WTC11 (cell line): ENCODE measurements at regions not wholly inside any gene's neighbourhood (a gene's known extent, or its start where the extent isn't known, plus 50 kb on each side); places are given as distances from the start of the nearest gene placed in this dataset.

Experiments used
- ATAC-seq: fragments of 200-7000 bp; cut with Tn5 transposase; 2 replicates; pipeline ENCODE4 v1.10.0; 2021; ENCODE audit warnings: mild to moderate bottlenecking, moderate library complexity
- CTCF ChIA-PET: fragments of 300-600 bp; sonication (Branson Sonifier 250); formaldehyde crosslinking; loops from one replicate; lab custom pipeline; 2021; ENCODE audit warnings: antibody characterized with exemption; lab: Charles Lee
- POLR2A ChIA-PET: fragments of 350-600 bp; sonication (Branson Sonifier 250); formaldehyde crosslinking; loops from one replicate; lab custom pipeline; 2021; ENCODE audit warnings: antibody characterized with exemption; lab: Charles Lee
- DNase-seq: peaks from one replicate; pipeline ENCODE4 v3.0.0; 2021; ENCODE audit warnings: low spot score
- H3K27ac Mint-ChIP-seq: 2 replicates; pipeline ENCODE4 v1.8.0; 2021; ENCODE audit warnings: mixed read lengths
- H3K27me3 Mint-ChIP-seq: 2 replicates; pipeline ENCODE4 v1.8.0; 2021; ENCODE audit warnings: low read depth, mild to moderate bottlenecking, moderate library complexity, mixed read lengths
- H3K36me3 Mint-ChIP-seq: 2 replicates; pipeline ENCODE4 v1.8.0; 2021; ENCODE audit warnings: mixed read lengths
- H3K4me1 Mint-ChIP-seq: 2 replicates; pipeline ENCODE4 v1.8.0; 2022; ENCODE audit warnings: mixed read lengths
- H3K4me3 Mint-ChIP-seq: 2 replicates; pipeline ENCODE4 v1.8.0; 2021; ENCODE audit warnings: mild to moderate bottlenecking, moderate library complexity, mixed read lengths
- H3K9me3 Mint-ChIP-seq: 2 replicates; pipeline ENCODE4 v1.8.0; 2021; ENCODE audit warnings: mixed read lengths
- ATF1 ChIP-seq: sonication (generic); formaldehyde crosslinking; IDR thresholded peaks from 2 replicates; pipeline ENCODE4 v1.8.1; 2023; ENCODE audit warnings: mild to moderate bottlenecking, moderate library complexity, missing genetic modification reagents
- FOXJ3 ChIP-seq: sonication (generic); formaldehyde crosslinking; IDR thresholded peaks from 2 replicates; pipeline ENCODE4 v1.9.0; 2021; ENCODE audit warnings: missing genetic modification reagents, mild to moderate bottlenecking, borderline replicate concordance
- FOXK1 ChIP-seq: sonication (generic); formaldehyde crosslinking; IDR thresholded peaks from 2 replicates; pipeline ENCODE4 v1.8.0; 2022; ENCODE audit warnings: mild to moderate bottlenecking, moderate library complexity, missing genetic modification reagents
- FOXP1 ChIP-seq: sonication (generic); formaldehyde crosslinking; IDR thresholded peaks from 2 replicates; pipeline ENCODE4 v1.8.0; 2022; ENCODE audit warnings: missing genetic modification reagents, mild to moderate bottlenecking, moderate library complexity, borderline replicate concordance
- HMGA2 ChIP-seq: fragments of 250-450 bp; sonication (Bioruptor Pico); IDR thresholded peaks from 2 replicates; pipeline ENCODE4 v1.4.0; 2021; ENCODE audit warnings: mild to moderate bottlenecking, moderate library complexity
- IRF2 ChIP-seq: sonication (generic); formaldehyde crosslinking; IDR thresholded peaks from 2 replicates; pipeline ENCODE4 v1.8.0; 2022; ENCODE audit warnings: low read depth, missing genetic modification reagents, borderline replicate concordance
- JUN ChIP-seq: sonication (generic); formaldehyde crosslinking; IDR thresholded peaks from 2 replicates; pipeline ENCODE4 v1.8.0; 2023; ENCODE audit warnings: mild to moderate bottlenecking, missing genetic modification reagents
- MXD4 ChIP-seq: fragments of 250-450 bp; sonication (Bioruptor Pico); IDR thresholded peaks from 2 replicates; pipeline ENCODE4 v1.8.0; 2021; ENCODE audit warnings: mild to moderate bottlenecking, moderate library complexity, borderline replicate concordance
- MYBL2 ChIP-seq: sonication (generic); formaldehyde crosslinking; IDR thresholded peaks from 2 replicates; pipeline ENCODE4 v1.8.1; 2023; ENCODE audit warnings: mild to moderate bottlenecking, moderate library complexity, missing genetic modification reagents
- NFYB ChIP-seq: sonication (generic); formaldehyde crosslinking; conservative IDR thresholded peaks from 2 replicates; pipeline ENCODE4 v1.8.0; 2022; ENCODE audit warnings: low read depth, missing genetic modification reagents
- NR1H2 ChIP-seq: sonication (generic); formaldehyde crosslinking; IDR thresholded peaks from 2 replicates; pipeline ENCODE4 v1.9.0; 2021; ENCODE audit warnings: mild to moderate bottlenecking, moderate library complexity, missing genetic modification reagents
- SP1 ChIP-seq: sonication (generic); formaldehyde crosslinking; conservative IDR thresholded peaks from 2 replicates; pipeline ENCODE4 v1.8.1; 2022; ENCODE audit warnings: missing genetic modification reagents
- TCF7 ChIP-seq: sonication (generic); formaldehyde crosslinking; IDR thresholded peaks from 2 replicates; pipeline ENCODE4 v1.8.0; 2022; ENCODE audit warnings: mild to moderate bottlenecking, low read depth, missing genetic modification reagents, moderate library complexity
- TEAD1 ChIP-seq: sonication (generic); formaldehyde crosslinking; IDR thresholded peaks from 2 replicates; pipeline ENCODE4 v1.8.0; 2022; ENCODE audit warnings: mild to moderate bottlenecking, missing genetic modification reagents
- ZNF232 ChIP-seq: sonication (generic); formaldehyde crosslinking; IDR thresholded peaks from 2 replicates; pipeline ENCODE4 v1.8.0; 2022; ENCODE audit warnings: mild to moderate bottlenecking, missing genetic modification reagents
- ZNF396 ChIP-seq: fragments of 250-450 bp; sonication (Bioruptor Pico); IDR thresholded peaks from 2 replicates; pipeline ENCODE4 v1.8.0; 2021; ENCODE audit warnings: mild to moderate bottlenecking, moderate library complexity, borderline replicate concordance
- ZNF416 ChIP-seq: fragments of 250-450 bp; sonication (Bioruptor Pico); IDR thresholded peaks from 2 replicates; pipeline ENCODE4 v1.9.0; 2021; ENCODE audit warnings: mild to moderate bottlenecking, inconsistent platforms
- ZNF423 ChIP-seq: fragments of 250-450 bp; sonication (Bioruptor Pico); IDR thresholded peaks from 2 replicates; pipeline ENCODE4 v2.1.2; 2022; ENCODE audit warnings: mild to moderate bottlenecking, moderate library complexity
- TF ChIP-seq, protein P1 (sequence below): fragments of 250-450 bp; sonication (Bioruptor Pico); IDR thresholded peaks from 2 replicates; pipeline ENCODE4 v1.9.0; 2021; ENCODE audit warnings: moderate library complexity, mild to moderate bottlenecking, inconsistent platforms, borderline replicate concordance
- TF ChIP-seq, protein P2 (sequence below): sonication (generic); formaldehyde crosslinking; IDR thresholded peaks from 2 replicates; pipeline ENCODE4 v1.8.1; 2023; ENCODE audit warnings: mild to moderate bottlenecking, moderate library complexity, missing genetic modification reagents
- TF ChIP-seq, protein P3 (sequence below): sonication (generic); formaldehyde crosslinking; IDR thresholded peaks from 2 replicates; pipeline ENCODE4 v1.8.1; 2023; ENCODE audit warnings: mild to moderate bottlenecking, missing genetic modification reagents, moderate library complexity
- TF ChIP-seq, protein P4 (sequence below): sonication (generic); formaldehyde crosslinking; IDR thresholded peaks from 2 replicates; pipeline ENCODE4 v1.8.0; 2023; ENCODE audit warnings: missing genetic modification reagents, mild to moderate bottlenecking, borderline replicate concordance
- TF ChIP-seq, protein P5 (sequence below): sonication (generic); formaldehyde crosslinking; IDR thresholded peaks from 2 replicates; pipeline ENCODE4 v1.8.1; 2023; ENCODE audit warnings: mild to moderate bottlenecking, missing genetic modification reagents
- TF ChIP-seq, protein P6 (sequence below): sonication (generic); formaldehyde crosslinking; IDR thresholded peaks from 2 replicates; pipeline ENCODE4 v1.8.1; 2022; ENCODE audit warnings: low read depth, missing genetic modification reagents, borderline replicate concordance
- TF ChIP-seq, protein P7 (sequence below): sonication (generic); formaldehyde crosslinking; IDR thresholded peaks from 2 replicates; pipeline ENCODE4 v1.8.1; 2023; ENCODE audit warnings: mild to moderate bottlenecking, missing genetic modification reagents

DNA sequence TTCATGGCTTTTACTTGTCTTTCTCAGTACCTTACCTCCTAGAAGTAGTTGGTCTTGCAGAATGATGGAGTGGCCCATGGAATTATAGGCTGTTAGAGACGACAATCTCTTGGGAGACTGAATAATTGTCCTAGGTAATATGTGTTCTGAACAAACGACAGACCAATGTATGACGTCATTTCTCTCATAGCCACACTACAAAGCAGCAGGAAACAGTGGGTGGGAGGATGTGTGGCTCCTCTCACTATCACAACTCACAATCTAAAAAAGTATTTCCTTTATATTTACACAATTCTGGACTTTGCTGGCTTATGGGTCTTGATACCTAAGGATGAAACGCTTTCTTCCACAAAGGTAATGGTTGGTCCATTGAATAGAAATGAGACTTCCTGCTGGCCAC, 183.9 kb downstream of the TOX3 start:
- Mint-ChIP-seq H3K36me3 (peaks cover 6% of the 10 kb centered on the region), H3K4me3 (no peak overlapping the region), H3K4me1 (no peaks in the 10 kb centered on the region), H3K9me3 (peaks cover 33% of the 10 kb centered on the region), H3K27ac (no peak overlapping the region), H3K27me3 (no peaks in the 10 kb centered on the region; the same call in none of the 2 replicates)
- TF ChIP-seq, protein P1, sequence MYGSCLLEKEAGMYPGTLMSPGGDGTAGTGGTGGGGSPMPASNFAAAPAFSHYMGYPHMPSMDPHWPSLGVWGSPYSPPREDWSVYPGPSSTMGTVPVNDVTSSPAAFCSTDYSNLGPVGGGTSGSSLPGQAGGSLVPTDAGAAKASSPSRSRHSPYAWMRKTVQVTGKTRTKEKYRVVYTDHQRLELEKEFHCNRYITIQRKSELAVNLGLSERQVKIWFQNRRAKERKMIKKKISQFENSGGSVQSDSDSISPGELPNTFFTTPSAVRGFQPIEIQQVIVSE (CRISPR knock-in tag) = no peak
- TF ChIP-seq TCF7 (CRISPR knock-in tag) (no peak), TEAD1 (CRISPR knock-in tag) (no peak), ZNF232 (CRISPR knock-in tag) (no peak), MYBL2 (no peak), IRF2 (CRISPR knock-in tag) (no peak), NFYB (CRISPR knock-in tag) (no peak), ATF1 (CRISPR knock-in tag) (no peak), ZNF423 (CRISPR knock-in tag) (no peak), JUN (CRISPR knock-in tag) (no peak), ZNF416 (CRISPR knock-in tag) (no peak), FOXJ3 (no peak), FOXP1 (no peak)
- TF ChIP-seq, protein P2, sequence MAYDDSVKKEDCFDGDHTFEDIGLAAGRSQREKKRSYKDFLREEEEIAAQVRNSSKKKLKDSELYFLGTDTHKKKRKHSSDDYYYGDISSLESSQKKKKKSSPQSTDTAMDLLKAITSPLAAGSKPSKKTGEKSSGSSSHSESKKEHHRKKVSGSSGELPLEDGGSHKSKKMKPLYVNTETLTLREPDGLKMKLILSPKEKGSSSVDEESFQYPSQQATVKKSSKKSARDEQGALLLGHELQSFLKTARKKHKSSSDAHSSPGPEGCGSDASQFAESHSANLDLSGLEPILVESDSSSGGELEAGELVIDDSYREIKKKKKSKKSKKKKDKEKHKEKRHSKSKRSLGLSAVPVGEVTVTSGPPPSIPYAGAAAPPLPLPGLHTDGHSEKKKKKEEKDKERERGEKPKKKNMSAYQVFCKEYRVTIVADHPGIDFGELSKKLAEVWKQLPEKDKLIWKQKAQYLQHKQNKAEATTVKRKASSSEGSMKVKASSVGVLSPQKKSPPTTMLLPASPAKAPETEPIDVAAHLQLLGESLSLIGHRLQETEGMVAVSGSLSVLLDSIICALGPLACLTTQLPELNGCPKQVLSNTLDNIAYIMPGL (CRISPR knock-in tag) = no peak
- TF ChIP-seq, protein P3, sequence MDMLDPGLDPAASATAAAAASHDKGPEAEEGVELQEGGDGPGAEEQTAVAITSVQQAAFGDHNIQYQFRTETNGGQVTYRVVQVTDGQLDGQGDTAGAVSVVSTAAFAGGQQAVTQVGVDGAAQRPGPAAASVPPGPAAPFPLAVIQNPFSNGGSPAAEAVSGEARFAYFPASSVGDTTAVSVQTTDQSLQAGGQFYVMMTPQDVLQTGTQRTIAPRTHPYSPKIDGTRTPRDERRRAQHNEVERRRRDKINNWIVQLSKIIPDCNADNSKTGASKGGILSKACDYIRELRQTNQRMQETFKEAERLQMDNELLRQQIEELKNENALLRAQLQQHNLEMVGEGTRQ (CRISPR knock-in tag) = no peak
- TF ChIP-seq, protein P4, sequence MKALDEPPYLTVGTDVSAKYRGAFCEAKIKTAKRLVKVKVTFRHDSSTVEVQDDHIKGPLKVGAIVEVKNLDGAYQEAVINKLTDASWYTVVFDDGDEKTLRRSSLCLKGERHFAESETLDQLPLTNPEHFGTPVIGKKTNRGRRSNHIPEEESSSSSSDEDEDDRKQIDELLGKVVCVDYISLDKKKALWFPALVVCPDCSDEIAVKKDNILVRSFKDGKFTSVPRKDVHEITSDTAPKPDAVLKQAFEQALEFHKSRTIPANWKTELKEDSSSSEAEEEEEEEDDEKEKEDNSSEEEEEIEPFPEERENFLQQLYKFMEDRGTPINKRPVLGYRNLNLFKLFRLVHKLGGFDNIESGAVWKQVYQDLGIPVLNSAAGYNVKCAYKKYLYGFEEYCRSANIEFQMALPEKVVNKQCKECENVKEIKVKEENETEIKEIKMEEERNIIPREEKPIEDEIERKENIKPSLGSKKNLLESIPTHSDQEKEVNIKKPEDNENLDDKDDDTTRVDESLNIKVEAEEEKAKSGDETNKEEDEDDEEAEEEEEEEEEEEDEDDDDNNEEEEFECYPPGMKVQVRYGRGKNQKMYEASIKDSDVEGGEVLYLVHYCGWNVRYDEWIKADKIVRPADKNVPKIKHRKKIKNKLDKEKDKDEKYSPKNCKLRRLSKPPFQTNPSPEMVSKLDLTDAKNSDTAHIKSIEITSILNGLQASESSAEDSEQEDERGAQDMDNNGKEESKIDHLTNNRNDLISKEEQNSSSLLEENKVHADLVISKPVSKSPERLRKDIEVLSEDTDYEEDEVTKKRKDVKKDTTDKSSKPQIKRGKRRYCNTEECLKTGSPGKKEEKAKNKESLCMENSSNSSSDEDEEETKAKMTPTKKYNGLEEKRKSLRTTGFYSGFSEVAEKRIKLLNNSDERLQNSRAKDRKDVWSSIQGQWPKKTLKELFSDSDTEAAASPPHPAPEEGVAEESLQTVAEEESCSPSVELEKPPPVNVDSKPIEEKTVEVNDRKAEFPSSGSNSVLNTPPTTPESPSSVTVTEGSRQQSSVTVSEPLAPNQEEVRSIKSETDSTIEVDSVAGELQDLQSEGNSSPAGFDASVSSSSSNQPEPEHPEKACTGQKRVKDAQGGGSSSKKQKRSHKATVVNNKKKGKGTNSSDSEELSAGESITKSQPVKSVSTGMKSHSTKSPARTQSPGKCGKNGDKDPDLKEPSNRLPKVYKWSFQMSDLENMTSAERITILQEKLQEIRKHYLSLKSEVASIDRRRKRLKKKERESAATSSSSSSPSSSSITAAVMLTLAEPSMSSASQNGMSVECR (CRISPR knock-in tag) = no peak
- ATAC-seq (no peak), DNase-seq (no peak)
- POLR2A ChIA-PET = no interaction called here
- CTCF ChIA-PET = interaction anchor here (1.0 kb wide), 1 partner anchor 171 kb away, joined by 3 read pairs; no protein-coding TSS in a partner anchor

DNA sequence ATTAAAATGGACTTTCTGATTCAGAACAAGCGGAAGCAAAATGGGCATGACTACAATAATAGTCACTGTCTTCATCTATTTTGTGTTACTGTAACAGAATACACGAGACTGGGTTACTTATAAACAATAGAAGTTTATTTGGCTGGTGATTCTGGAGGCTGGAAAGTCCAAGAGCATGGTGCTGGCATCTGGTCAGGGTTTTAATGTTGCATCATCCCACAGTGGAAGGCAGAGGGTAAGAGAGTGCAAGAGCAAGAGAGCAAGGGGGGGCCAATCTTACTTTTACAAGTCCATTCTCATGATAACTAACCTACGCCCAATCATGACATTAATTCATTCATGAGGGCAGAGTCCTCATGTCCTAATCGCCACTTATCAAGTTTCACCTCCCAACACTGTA, 189.2 kb downstream of the TOX3 start:
- no peak for ATAC-seq
- POLR2A ChIA-PET = no interaction called here
- TF ChIP-seq, protein P5, sequence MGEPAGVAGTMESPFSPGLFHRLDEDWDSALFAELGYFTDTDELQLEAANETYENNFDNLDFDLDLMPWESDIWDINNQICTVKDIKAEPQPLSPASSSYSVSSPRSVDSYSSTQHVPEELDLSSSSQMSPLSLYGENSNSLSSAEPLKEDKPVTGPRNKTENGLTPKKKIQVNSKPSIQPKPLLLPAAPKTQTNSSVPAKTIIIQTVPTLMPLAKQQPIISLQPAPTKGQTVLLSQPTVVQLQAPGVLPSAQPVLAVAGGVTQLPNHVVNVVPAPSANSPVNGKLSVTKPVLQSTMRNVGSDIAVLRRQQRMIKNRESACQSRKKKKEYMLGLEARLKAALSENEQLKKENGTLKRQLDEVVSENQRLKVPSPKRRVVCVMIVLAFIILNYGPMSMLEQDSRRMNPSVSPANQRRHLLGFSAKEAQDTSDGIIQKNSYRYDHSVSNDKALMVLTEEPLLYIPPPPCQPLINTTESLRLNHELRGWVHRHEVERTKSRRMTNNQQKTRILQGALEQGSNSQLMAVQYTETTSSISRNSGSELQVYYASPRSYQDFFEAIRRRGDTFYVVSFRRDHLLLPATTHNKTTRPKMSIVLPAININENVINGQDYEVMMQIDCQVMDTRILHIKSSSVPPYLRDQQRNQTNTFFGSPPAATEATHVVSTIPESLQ = no peak
- TF ChIP-seq, protein P6, sequence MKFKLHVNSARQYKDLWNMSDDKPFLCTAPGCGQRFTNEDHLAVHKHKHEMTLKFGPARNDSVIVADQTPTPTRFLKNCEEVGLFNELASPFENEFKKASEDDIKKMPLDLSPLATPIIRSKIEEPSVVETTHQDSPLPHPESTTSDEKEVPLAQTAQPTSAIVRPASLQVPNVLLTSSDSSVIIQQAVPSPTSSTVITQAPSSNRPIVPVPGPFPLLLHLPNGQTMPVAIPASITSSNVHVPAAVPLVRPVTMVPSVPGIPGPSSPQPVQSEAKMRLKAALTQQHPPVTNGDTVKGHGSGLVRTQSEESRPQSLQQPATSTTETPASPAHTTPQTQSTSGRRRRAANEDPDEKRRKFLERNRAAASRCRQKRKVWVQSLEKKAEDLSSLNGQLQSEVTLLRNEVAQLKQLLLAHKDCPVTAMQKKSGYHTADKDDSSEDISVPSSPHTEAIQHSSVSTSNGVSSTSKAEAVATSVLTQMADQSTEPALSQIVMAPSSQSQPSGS = no peak
- TF ChIP-seq FOXK1 (no peak), SP1 (CRISPR knock-in tag) (no peak), MXD4 (no peak), ZNF396 (no peak), HMGA2 (CRISPR knock-in tag) (no peak), NR1H2 (CRISPR knock-in tag) (no peak)
- TF ChIP-seq, protein P7, sequence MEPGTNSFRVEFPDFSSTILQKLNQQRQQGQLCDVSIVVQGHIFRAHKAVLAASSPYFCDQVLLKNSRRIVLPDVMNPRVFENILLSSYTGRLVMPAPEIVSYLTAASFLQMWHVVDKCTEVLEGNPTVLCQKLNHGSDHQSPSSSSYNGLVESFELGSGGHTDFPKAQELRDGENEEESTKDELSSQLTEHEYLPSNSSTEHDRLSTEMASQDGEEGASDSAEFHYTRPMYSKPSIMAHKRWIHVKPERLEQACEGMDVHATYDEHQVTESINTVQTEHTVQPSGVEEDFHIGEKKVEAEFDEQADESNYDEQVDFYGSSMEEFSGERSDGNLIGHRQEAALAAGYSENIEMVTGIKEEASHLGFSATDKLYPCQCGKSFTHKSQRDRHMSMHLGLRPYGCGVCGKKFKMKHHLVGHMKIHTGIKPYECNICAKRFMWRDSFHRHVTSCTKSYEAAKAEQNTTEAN (CRISPR knock-in tag) = no peak

More for the DNA sequence above, 189.2 kb downstream of the TOX3 start:
- Mint-ChIP-seq H3K4me1 (no peaks in the 10 kb centered on the region), H3K27ac (no peak overlapping the region), H3K9me3 (peaks cover 64% of the 10 kb centered on the region), H3K36me3 (peaks cover 17% of the 10 kb centered on the region), H3K27me3 (no peaks in the 10 kb centered on the region; the same call in none of the 2 replicates), H3K4me3 (no peak overlapping the region)
- DNase-seq = no peak
- CTCF ChIA-PET = no interaction called here
